Activated CD4-positive, alpha-beta T cell treated with anti-CD3 and anti-CD28 coated beads, Interleukin-2, amount 50 U/mL, for 48 hours (primary cell): ENCODE measurements at regions not wholly inside any gene's neighbourhood (a gene's known extent, or its start where the extent isn't known, plus 50 kb on each side); places are given as distances from the start of the nearest gene placed in this dataset.
A peak's percentile ranks its signal among the peaks of the same experiment; 100 is the strongest.

Source experiments
- DNase-seq, 2 experiments: peaks; one replicate each; pipeline ENCODE4 v3.0.0-alpha.2; 2020

- DNase-seq = no peak
These were observed 175.2 kb upstream of the GRIN2B start for GRCh38 chr12:14156606-14157005.

GRCh38 chr12:14157088-14157747 lies 175.8 kb upstream of the GRIN2B start:
- no peak for DNase-seq

- DNase-seq = no peak
These were observed 182.9 kb upstream of the GRIN2B start for GRCh38 chr12:14164266-14164665.

- peak; percentile 41 to 50 for DNase-seq
These were observed 185.7 kb upstream of the GRIN2B start for GRCh38 chr12:14167005-14167628.

- DNase-seq = no peak
These were observed 187.9 kb upstream of the GRIN2B start for GRCh38 chr12:14169281-14169680.

GRCh38 chr12:14171106-14171505 lies 189.7 kb upstream of the GRIN2B start:
- no peak for DNase-seq

- DNase-seq = no peak
These were observed 190.3 kb upstream of the ATF7IP start for GRCh38 chr12:14175206-14175605.

- peak; percentile 9 to 34 for DNase-seq
These were observed 179.9 kb upstream of the ATF7IP start for GRCh38 chr12:14185427-14186192.

- DNase-seq = no peak
These were observed 179.3 kb upstream of the ATF7IP start for GRCh38 chr12:14186193-14186502.

GRCh38 chr12:14187002-14187401 lies 178.5 kb upstream of the ATF7IP start:
- DNase-seq = no peak

- no peak for DNase-seq
These were observed 177.5 kb upstream of the ATF7IP start for GRCh38 chr12:14187966-14188365.

GRCh38 chr12:14188744-14189143 lies 176.7 kb upstream of the ATF7IP start:
- no peak for DNase-seq

- DNase-seq = no peak
These were observed 174.8 kb upstream of the ATF7IP start for GRCh38 chr12:14190694-14191093.

GRCh38 chr12:14191612-14192011 lies 173.9 kb upstream of the ATF7IP start:
- DNase-seq = no peak

GRCh38 chr12:14193639-14194038 lies 171.8 kb upstream of the ATF7IP start:
- DNase-seq = no peak

GRCh38 chr12:14194572-14194971 lies 170.9 kb upstream of the ATF7IP start:
- DNase-seq = no peak

- no peak for DNase-seq
These were observed 165.9 kb upstream of the ATF7IP start for GRCh38 chr12:14199455-14200198.

- DNase-seq = no peak
These were observed 164.9 kb upstream of the ATF7IP start for GRCh38 chr12:14200598-14200997.

- no peak for DNase-seq
These were observed 164.2 kb upstream of the ATF7IP start for GRCh38 chr12:14201291-14201690.

- DNase-seq = no peak
These were observed 157.5 kb upstream of the ATF7IP start for GRCh38 chr12:14207905-14208551.

GRCh38 chr12:14211947-14212387 lies 153.5 kb upstream of the ATF7IP start:
- DNase-seq = no peak

- no peak for DNase-seq
These were observed 151.9 kb upstream of the ATF7IP start for GRCh38 chr12:14213542-14213941.

- DNase-seq = no peak
These were observed 151.0 kb upstream of the ATF7IP start for GRCh38 chr12:14214495-14214894.
